Heart left ventricle (tissue), 13 donors: ENCODE measurements at regions not wholly inside any gene's neighbourhood (a gene's known extent, or its start where the extent isn't known, plus 50 kb on each side); places are given as distances from the start of the nearest gene placed in this dataset.

Experiments used
- POLR2A ChIP-seq, 2 donors: fragments of 450-650 bp; IDR thresholded peaks; one replicate each; pipeline ENCODE4 v1.6.1; 2017; ENCODE audit warnings: antibody characterized with exemption in 2 of 2, mild to moderate bottlenecking in 2 of 2, moderate library complexity in 2 of 2
- TF ChIP-seq, protein P1 (sequence below), 12 donors: fragments of 200-600 bp; sonication (generic) in 4 of 12; IDR thresholded peaks; one replicate each; pipeline versions ENCODE4 v1.5.0 to v1.8.0; 2018 to 2022; ENCODE audit warnings: antibody characterized with exemption in 12 of 12, mild to moderate bottlenecking in 5 of 12
- donor health status: ischemic (EF 13 %, LVEDD 7.1; RV severe dilation, severe dysfunction).
- donor health status: DM: no; HTN: yes; CAD: no.
- donor health status: DM: no; HTN: no; CAD: no.
- donor health status: ischemic (EF 25% LVEDD 6.9; RV normal size, moderate dysfunction).
- donor health status: ischemic (EF 25% LVEDD 5.7; RV mildly dilated, moderate dysfunction).
- donor health status: ischemic (EF 35%, LVEDD 5.7; RV mildly dilated, moderate dysfunction).
- donor health status: nonischemic (EF 11% LVEDD 7.7; RV severe dilation, severe dysfunction).
- donor health status: DM: yes; HTN: yes; CAD: no.
- donor health status: PGD.
- donor health status: ischemic (EF 29% LVEDD 5.4; RV normal size, mild dysfunction).
- donor health status: nonischemic (EF 23%, LVEDD 6.1; RV moderate dilation, normal function).

DNA sequence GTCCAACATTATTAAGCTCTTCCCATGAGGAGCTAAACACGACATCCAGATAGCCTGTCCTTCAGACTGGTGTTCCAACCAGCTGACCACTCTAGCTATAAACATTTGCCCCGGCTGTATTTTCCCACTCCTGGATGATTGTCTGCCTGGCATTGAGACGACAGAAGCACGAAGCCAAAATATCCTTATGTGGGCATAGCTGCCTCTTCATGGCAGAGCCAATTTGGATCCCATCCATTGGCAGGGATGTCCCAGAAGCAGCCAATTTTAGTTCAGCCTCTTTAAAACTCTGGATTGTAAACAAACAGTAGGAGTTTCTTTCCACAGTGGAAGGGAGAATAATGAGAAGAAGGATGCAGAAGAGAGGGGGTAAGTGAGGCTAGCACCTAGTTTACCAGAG is 507.6 kb downstream of the CETN3 start:
- TF ChIP-seq, protein P1, sequence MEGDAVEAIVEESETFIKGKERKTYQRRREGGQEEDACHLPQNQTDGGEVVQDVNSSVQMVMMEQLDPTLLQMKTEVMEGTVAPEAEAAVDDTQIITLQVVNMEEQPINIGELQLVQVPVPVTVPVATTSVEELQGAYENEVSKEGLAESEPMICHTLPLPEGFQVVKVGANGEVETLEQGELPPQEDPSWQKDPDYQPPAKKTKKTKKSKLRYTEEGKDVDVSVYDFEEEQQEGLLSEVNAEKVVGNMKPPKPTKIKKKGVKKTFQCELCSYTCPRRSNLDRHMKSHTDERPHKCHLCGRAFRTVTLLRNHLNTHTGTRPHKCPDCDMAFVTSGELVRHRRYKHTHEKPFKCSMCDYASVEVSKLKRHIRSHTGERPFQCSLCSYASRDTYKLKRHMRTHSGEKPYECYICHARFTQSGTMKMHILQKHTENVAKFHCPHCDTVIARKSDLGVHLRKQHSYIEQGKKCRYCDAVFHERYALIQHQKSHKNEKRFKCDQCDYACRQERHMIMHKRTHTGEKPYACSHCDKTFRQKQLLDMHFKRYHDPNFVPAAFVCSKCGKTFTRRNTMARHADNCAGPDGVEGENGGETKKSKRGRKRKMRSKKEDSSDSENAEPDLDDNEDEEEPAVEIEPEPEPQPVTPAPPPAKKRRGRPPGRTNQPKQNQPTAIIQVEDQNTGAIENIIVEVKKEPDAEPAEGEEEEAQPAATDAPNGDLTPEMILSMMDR (IDR thresholded peaks at IDR 0.05): no peak
- no peak for TF ChIP-seq POLR2A (IDR thresholded peaks at IDR 0.05)
